ENCODE measurements at regions not wholly inside any gene's neighbourhood (a gene's known extent, or its start where the extent isn't known, plus 50 kb on each side); places are given as distances from the start of the nearest gene placed in this dataset.
"Not testable (repeated sequence)": the region's sequence is repeated elsewhere in the genome, so short reads cannot be mapped to it uniquely, and the experiment has no call there.

- TF ChIP-seq, protein P1, sequence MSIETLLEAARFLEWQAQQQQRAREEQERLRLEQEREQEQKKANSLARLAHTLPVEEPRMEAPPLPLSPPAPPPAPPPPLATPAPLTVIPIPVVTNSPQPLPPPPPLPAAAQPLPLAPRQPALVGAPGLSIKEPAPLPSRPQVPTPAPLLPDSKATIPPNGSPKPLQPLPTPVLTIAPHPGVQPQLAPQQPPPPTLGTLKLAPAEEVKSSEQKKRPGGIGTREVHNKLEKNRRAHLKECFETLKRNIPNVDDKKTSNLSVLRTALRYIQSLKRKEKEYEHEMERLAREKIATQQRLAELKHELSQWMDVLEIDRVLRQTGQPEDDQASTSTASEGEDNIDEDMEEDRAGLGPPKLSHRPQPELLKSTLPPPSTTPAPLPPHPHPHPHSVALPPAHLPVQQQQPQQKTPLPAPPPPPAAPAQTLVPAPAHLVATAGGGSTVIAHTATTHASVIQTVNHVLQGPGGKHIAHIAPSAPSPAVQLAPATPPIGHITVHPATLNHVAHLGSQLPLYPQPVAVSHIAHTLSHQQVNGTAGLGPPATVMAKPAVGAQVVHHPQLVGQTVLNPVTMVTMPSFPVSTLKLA (conservative IDR thresholded peaks at IDR 0.05), result peak; percentile 16 to 59; a peak in 2 of 4 replicates
- peak in 2 of 3 experiments; percentile 51 to 75; a peak in 2 of 6 replicates for TF ChIP-seq ZBTB11 (CRISPR knock-in tag; IDR thresholded peaks at IDR 0.05)
- TF ChIP-seq ZNF707 (CRISPR knock-in tag; conservative IDR thresholded peaks at IDR 0.05), result peak; percentile 64; the same call in 1 of the 2 replicates
- TF ChIP-seq ZNF766 (CRISPR knock-in tag; conservative IDR thresholded peaks at IDR 0.05), result 0 out of 2 replicates have a peak, but pooled peaks have one; percentile 55
- 0 out of 2 replicates have a peak, but pooled peaks have one; percentile 11 for TF ChIP-seq ZBED1 (IDR thresholded peaks at IDR 0.05)
- 0 out of 2 replicates have a peak, but pooled peaks have one; percentile 32 for TF ChIP-seq SAFB (IDR thresholded peaks at IDR 0.05; ENCODE audit: borderline replicate concordance, low read depth, low read length)
- TF ChIP-seq KLF6 (CRISPR knock-in tag; IDR thresholded peaks at IDR 0.05; ENCODE audit: borderline replicate concordance), result peak; percentile 82
- peak; percentile 95 for TF ChIP-seq E2F3 (CRISPR knock-in tag; IDR thresholded peaks at IDR 0.05)
- peak; percentile 58; the same call in 1 of the 2 replicates for TF ChIP-seq HDAC2 (IDR thresholded peaks at IDR 0.05)
- peak; percentile 29 for TF ChIP-seq CCNT2 (IDR thresholded peaks at IDR 0.05; ENCODE audit: borderline replicate concordance, extremely low read depth, insufficient read length, low read depth, low read length)
- TF ChIP-seq JUN (IDR thresholded peaks at IDR 0.05; ENCODE audit: borderline replicate concordance, low read depth, low read length), result 0 out of 2 replicates have a peak, but pooled peaks have one; percentile 29
- not testable (repeated sequence) for TF ChIP-seq JUN (CRISPR knock-in tag; IDR thresholded peaks at IDR 0.05; ENCODE audit: borderline replicate concordance)
- TF ChIP-seq, protein P2, sequence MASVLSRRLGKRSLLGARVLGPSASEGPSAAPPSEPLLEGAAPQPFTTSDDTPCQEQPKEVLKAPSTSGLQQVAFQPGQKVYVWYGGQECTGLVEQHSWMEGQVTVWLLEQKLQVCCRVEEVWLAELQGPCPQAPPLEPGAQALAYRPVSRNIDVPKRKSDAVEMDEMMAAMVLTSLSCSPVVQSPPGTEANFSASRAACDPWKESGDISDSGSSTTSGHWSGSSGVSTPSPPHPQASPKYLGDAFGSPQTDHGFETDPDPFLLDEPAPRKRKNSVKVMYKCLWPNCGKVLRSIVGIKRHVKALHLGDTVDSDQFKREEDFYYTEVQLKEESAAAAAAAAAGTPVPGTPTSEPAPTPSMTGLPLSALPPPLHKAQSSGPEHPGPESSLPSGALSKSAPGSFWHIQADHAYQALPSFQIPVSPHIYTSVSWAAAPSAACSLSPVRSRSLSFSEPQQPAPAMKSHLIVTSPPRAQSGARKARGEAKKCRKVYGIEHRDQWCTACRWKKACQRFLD (CRISPR knock-in tag; IDR thresholded peaks at IDR 0.05), result peak; percentile 82
- TF ChIP-seq EP300 (IDR thresholded peaks at IDR 0.05; ENCODE audit: low read length), result peak; percentile 86
- TF ChIP-seq GABPB1 (CRISPR knock-in tag; IDR thresholded peaks at IDR 0.05), result peak; percentile 20; the same call in 1 of the 2 replicates
- TF ChIP-seq ZNF311 (CRISPR knock-in tag; IDR thresholded peaks at IDR 0.05), result 0 out of 2 replicates have a peak, but pooled peaks have one; percentile 57
- TF ChIP-seq TBP (optimal IDR thresholded peaks at IDR 0.05; ENCODE audit: low read depth, low read length), result peak; percentile 61
- TF ChIP-seq ARID3B (CRISPR knock-in tag; IDR thresholded peaks at IDR 0.05; ENCODE audit: borderline replicate concordance), result peak; percentile 88; the same call in 1 of the 2 replicates
Measured at GRCh38 chr16:88332921-88333825, 49.6 kb upstream of the ZNF469 start (continued).

All from K562 (cell line).